IPS-18a (cell line): ENCODE measurements at regions not wholly inside any gene's neighbourhood (a gene's known extent, or its start where the extent isn't known, plus 50 kb on each side); places are given as distances from the start of the nearest gene placed in this dataset.

Experiments used
- H3K27ac ChIP-seq: one replicate; pipeline ENCODE4 v1.5.1; 2013; ENCODE audit warnings: low read length
- H3K27me3 ChIP-seq: one replicate; pipeline ENCODE4 v1.6.1; 2013; ENCODE audit warnings: mild to moderate bottlenecking, low read length; ENCODE audit not compliant: control insufficient read depth, insufficient read depth
- H3K36me3 ChIP-seq: one replicate; pipeline ENCODE4 v1.6.1; 2013; ENCODE audit warnings: low read depth, low read length; ENCODE audit not compliant: control insufficient read depth
- H3K4me1 ChIP-seq: one replicate; pipeline ENCODE4 v1.6.1; 2013; ENCODE audit warnings: low read depth, low read length; ENCODE audit not compliant: control insufficient read depth
- H3K4me3 ChIP-seq: one replicate; pipeline ENCODE4 v1.5.1; 2013; ENCODE audit warnings: low read length
- H3K9ac ChIP-seq: one replicate; pipeline ENCODE4 v1.6.1; 2013; ENCODE audit warnings: mild to moderate bottlenecking, low read length, moderate library complexity
- H3K9me3 ChIP-seq: one replicate; pipeline ENCODE4 v1.6.1; 2013; ENCODE audit warnings: low read depth, low read length; ENCODE audit not compliant: control insufficient read depth

- no peaks in the 10 kb centered on the region for H3K27me3 ChIP-seq
- no peak overlapping the region for H3K9ac ChIP-seq
- no peak overlapping the region for H3K4me3 ChIP-seq
These were observed 626.3 kb upstream of the POT1 start for GRCh38 chr7:125555916-125556315.

GRCh38 chr7:125551008-125551407 is 621.4 kb upstream of the POT1 start:
- Histone ChIP-seq H3K36me3 (no peaks in the 10 kb centered on the region), H3K9ac (no peak overlapping the region), H3K4me3 (no peak overlapping the region), H3K4me1 (no peaks in the 10 kb centered on the region), H3K9me3 (no peaks in the 10 kb centered on the region), H3K27me3 (no peaks in the 10 kb centered on the region), H3K27ac (no peak overlapping the region)

More at GRCh38 chr7:125555916-125556315, 626.3 kb upstream of the POT1 start:
- Histone ChIP-seq H3K36me3 (no peaks in the 10 kb centered on the region), H3K27ac (no peak overlapping the region), H3K9me3 (no peaks in the 10 kb centered on the region), H3K4me1 (no peaks in the 10 kb centered on the region)

- Histone ChIP-seq H3K4me3 (no peak overlapping the region), H3K27me3 (no peaks in the 10 kb centered on the region), H3K36me3 (no peaks in the 10 kb centered on the region), H3K9me3 (no peaks in the 10 kb centered on the region), H3K27ac (no peak overlapping the region), H3K4me1 (no peaks in the 10 kb centered on the region), H3K9ac (no peak overlapping the region)
These were observed 617.9 kb upstream of the POT1 start for GRCh38 chr7:125547505-125547904.

- Histone ChIP-seq H3K36me3 (no peaks in the 10 kb centered on the region), H3K4me1 (no peaks in the 10 kb centered on the region), H3K27ac (no peak overlapping the region), H3K9ac (no peak overlapping the region), H3K9me3 (no peaks in the 10 kb centered on the region), H3K27me3 (no peaks in the 10 kb centered on the region), H3K4me3 (no peak overlapping the region)
These were observed 600.9 kb upstream of the POT1 start for GRCh38 chr7:125530553-125530952.

GRCh38 chr7:125529249-125529648 is 599.6 kb upstream of the POT1 start:
- H3K4me3 ChIP-seq, result no peak overlapping the region

GRCh38 chr7:125526958-125527357 is 597.3 kb upstream of the POT1 start:
- Histone ChIP-seq H3K27ac (no peak overlapping the region), H3K36me3 (no peaks in the 10 kb centered on the region), H3K9me3 (no peaks in the 10 kb centered on the region), H3K9ac (no peak overlapping the region), H3K27me3 (no peaks in the 10 kb centered on the region), H3K4me1 (no peaks in the 10 kb centered on the region), H3K4me3 (no peak overlapping the region)

More at GRCh38 chr7:125529249-125529648, 599.6 kb upstream of the POT1 start:
- H3K27me3 ChIP-seq, result no peaks in the 10 kb centered on the region
- no peak overlapping the region for H3K9ac ChIP-seq
- H3K27ac ChIP-seq, result no peak overlapping the region
- H3K9me3 ChIP-seq, result no peaks in the 10 kb centered on the region
- H3K36me3 ChIP-seq, result no peaks in the 10 kb centered on the region
- no peaks in the 10 kb centered on the region for H3K4me1 ChIP-seq

- Histone ChIP-seq H3K36me3 (no peaks in the 10 kb centered on the region), H3K4me3 (no peak overlapping the region), H3K9me3 (no peaks in the 10 kb centered on the region)
These were observed 596.5 kb upstream of the POT1 start for GRCh38 chr7:125526092-125526491.

GRCh38 chr7:125516194-125516593 is 586.6 kb upstream of the POT1 start:
- Histone ChIP-seq H3K4me1 (no peaks in the 10 kb centered on the region), H3K27me3 (no peaks in the 10 kb centered on the region), H3K4me3 (no peak overlapping the region), H3K36me3 (no peaks in the 10 kb centered on the region), H3K27ac (no peak overlapping the region), H3K9me3 (no peaks in the 10 kb centered on the region), H3K9ac (no peak overlapping the region)

More at GRCh38 chr7:125526092-125526491, 596.5 kb upstream of the POT1 start:
- no peaks in the 10 kb centered on the region for H3K27me3 ChIP-seq
- H3K4me1 ChIP-seq, result no peaks in the 10 kb centered on the region
- H3K27ac ChIP-seq, result no peak overlapping the region
- H3K9ac ChIP-seq, result no peak overlapping the region

GRCh38 chr7:125512373-125512772 is 582.7 kb upstream of the POT1 start:
- no peaks in the 10 kb centered on the region for H3K9me3 ChIP-seq
- no peaks in the 10 kb centered on the region for H3K27me3 ChIP-seq
- H3K27ac ChIP-seq, result no peak overlapping the region
- no peaks in the 10 kb centered on the region for H3K36me3 ChIP-seq
- H3K4me1 ChIP-seq, result no peaks in the 10 kb centered on the region
- no peak overlapping the region for H3K9ac ChIP-seq
- no peak overlapping the region for H3K4me3 ChIP-seq

- H3K9ac ChIP-seq, result no peak overlapping the region
- H3K4me3 ChIP-seq, result no peak overlapping the region
- H3K36me3 ChIP-seq, result no peaks in the 10 kb centered on the region
- H3K27me3 ChIP-seq, result no peaks in the 10 kb centered on the region
- H3K27ac ChIP-seq, result no peak overlapping the region
- no peaks in the 10 kb centered on the region for H3K9me3 ChIP-seq
- H3K4me1 ChIP-seq, result peaks cover 3% of the 10 kb centered on the region
These were observed 581.7 kb upstream of the POT1 start for GRCh38 chr7:125511310-125511709.

GRCh38 chr7:125506331-125506730 is 576.7 kb upstream of the POT1 start:
- H3K4me1 ChIP-seq, result peaks cover 16% of the 10 kb centered on the region
- no peak overlapping the region for H3K27ac ChIP-seq
- H3K9me3 ChIP-seq, result no peaks in the 10 kb centered on the region
- no peaks in the 10 kb centered on the region for H3K27me3 ChIP-seq
- no peak overlapping the region for H3K9ac ChIP-seq
- no peaks in the 10 kb centered on the region for H3K36me3 ChIP-seq
- no peak overlapping the region for H3K4me3 ChIP-seq

GRCh38 chr7:125504848-125505247 is 575.2 kb upstream of the POT1 start:
- H3K9me3 ChIP-seq, result no peaks in the 10 kb centered on the region
- H3K27me3 ChIP-seq, result no peaks in the 10 kb centered on the region
- no peak overlapping the region for H3K4me3 ChIP-seq
- peaks cover 16% of the 10 kb centered on the region for H3K4me1 ChIP-seq
- no peaks in the 10 kb centered on the region for H3K36me3 ChIP-seq
- H3K27ac ChIP-seq, result no peak overlapping the region
- H3K9ac ChIP-seq, result no peak overlapping the region
